HG02623 (cell line): ENCODE measurements at regions not wholly inside any gene's neighbourhood (a gene's known extent, or its start where the extent isn't known, plus 50 kb on each side); places are given as distances from the start of the nearest gene placed in this dataset.
"Not testable (repeated sequence)": the region's sequence is repeated elsewhere in the genome, so short reads cannot be mapped to it uniquely, and the experiment has no call there.

Source experiments
- ATAC-seq: cut with Tn5 transposase; IDR thresholded peaks from one replicate; pipeline ENCODE4 v1.9.1; 2021; ENCODE audit warnings: moderate library complexity; ENCODE audit not compliant: unreplicated experiment

DNA sequence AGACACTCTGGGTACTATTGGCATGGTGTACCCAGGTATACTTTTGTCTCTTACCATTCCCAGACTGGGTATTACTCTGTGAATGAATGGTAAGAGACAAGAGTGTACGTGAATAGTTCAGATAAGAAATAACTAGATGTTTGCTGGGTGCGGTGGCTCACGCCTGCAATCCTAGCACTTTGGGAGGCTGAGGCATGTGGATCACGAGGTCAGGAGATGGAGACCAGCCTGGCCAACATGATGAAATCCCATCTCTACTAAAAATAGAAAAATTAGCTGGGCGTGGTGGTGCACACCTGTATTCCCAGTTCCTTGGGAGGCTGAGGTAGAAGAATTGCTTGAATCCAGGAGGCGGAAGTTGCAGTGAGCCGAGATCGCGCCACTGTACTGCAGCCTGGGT lies 75.8 kb upstream of the VKORC1L1 start:
- ATAC-seq, result not testable (repeated sequence)

DNA sequence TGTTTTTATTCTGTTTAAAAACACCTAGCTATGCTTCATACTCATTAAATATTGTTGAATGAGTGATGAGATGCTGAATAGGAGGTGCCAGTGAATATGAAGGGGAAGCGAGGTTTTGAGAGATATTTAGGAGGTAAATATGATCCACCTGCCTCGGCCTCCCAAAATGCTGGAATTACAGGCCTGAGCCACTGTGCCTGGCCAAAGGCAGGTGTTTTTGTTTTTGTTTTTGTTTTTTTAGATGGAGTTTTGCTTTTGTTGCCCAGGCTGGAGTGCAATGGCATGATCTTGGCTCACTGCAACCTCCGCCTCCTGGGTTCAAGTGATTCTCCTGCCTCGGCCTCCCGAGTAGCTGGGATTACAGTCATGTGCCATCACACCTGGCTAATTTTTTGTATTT lies 75.3 kb upstream of the VKORC1L1 start:
- ATAC-seq, result not testable (repeated sequence)

DNA sequence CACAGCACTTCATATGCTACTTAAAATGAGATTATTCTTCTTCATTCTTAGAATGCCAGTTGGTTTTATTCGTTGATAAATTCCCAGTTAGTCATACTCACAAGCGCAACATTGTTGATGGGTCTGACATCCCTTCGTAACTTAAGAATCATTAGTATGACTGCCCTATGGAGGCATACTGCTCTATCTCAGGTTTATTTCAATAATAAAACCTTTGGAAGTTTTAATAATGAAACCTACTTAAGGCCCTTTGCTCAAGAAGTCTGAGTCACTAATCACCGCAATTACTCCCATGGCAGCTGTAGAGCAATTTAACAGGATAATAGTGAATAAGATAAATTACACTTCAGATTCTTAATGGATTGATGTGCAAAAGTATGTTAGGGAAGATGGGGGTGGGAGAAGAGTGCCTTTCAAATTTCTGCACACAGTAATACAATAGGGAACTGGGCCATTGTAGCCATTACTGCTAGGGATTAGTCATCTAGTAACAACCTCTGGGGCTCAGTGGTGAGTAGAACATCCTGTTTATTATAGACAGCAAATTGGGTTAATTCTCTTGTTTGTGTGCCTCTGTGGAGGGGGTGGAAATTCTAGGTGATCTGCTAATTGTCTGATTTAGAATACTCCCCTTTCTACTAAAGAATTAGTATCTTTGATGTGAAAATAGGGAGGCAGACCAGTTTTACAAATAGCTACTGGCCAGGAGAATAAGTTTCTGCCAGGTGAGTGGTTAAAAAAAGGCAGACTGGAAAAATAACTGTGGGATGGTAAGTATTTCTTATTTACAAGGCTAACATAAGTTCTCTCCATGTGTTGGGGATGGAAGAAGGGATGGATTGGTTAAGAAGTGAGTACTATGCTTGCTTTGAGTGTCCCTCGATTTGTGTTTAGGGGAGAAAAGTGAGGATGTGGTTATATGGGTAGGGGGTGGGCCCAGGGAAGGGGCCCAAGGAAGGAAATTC lies 74.5 kb upstream of the VKORC1L1 start:
- peak; percentile 98 for ATAC-seq

DNA sequence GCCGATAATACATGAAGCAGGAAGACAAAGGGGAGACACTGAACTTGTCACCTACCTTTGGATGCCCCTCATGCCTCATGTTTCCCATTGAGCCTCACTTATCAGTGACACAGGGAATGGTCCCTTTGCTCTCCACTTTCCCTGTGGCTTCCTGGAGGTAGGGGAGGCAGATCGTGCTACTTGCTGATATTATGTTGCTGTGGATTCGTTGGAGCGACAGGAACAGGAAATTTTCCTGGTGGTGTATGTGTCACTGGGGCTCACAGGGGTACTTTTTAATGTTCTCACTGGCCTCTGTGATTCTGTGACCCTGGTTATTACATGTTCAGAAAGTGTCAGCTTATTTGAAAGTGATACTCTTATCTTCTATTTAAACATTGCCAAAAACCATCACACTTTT lies 72.7 kb upstream of the VKORC1L1 start:
- not testable (repeated sequence) for ATAC-seq

DNA sequence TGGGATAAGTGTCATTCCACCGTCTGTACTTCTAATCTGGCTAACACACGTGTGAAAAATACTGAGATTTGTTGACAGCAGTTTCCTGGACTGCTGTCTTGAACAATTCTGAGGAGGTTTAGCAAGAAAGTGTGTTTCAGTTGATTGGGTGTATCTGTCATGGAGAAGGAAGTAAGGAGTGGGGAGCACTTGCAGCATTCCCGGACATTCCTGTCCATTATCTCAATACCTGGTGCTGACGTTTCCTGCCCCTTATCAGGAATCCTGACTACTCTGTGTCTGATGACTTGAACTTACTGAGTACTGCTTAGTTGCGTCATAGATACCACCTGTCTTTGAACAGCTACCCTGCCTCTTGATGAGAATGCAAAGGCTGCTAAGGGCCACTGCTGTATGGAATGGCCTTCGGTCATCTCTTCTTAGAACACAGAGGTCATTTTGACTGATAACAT lies 72.0 kb upstream of the VKORC1L1 start:
- no peak for ATAC-seq

DNA sequence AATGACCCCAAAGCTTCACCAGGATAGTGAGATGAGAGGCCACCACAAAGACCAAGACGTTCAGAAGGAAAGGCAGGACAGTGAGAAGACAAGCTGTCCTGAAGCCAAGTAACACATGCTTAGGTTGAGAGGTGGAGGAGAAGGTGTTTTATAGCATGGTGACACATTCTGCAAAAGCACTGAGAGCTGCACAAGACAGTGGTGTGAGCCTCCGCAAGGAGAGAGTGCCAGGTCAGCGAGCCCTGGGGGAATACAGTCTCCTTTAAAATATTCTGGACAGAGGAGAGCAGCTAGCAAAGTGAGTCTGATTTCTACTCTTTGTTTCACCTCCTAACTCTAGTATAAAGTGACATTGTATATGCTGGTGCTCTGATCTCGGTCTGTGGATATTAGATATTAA lies 68.0 kb upstream of the VKORC1L1 start:
- ATAC-seq, result no peak

DNA sequence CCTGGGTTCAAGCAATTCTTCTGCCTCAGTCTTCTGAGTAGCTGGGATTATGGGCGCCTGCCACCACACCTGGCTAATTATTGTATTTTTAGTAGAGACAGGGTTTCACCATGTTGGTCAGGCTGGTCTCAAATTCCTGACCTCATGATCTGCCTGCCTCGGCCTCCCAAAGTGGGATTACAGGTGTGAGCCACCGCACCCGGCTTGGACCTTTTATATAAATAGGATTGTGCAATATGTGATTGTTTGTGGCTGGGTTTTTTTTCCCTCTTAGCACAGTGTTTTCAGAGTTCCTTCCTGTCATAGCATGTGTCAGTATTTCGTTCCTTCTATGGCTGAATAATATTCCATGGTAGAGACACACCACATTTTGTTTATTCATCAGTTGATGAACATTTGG lies 65.8 kb upstream of the VKORC1L1 start:
- ATAC-seq, result not testable (repeated sequence)

DNA sequence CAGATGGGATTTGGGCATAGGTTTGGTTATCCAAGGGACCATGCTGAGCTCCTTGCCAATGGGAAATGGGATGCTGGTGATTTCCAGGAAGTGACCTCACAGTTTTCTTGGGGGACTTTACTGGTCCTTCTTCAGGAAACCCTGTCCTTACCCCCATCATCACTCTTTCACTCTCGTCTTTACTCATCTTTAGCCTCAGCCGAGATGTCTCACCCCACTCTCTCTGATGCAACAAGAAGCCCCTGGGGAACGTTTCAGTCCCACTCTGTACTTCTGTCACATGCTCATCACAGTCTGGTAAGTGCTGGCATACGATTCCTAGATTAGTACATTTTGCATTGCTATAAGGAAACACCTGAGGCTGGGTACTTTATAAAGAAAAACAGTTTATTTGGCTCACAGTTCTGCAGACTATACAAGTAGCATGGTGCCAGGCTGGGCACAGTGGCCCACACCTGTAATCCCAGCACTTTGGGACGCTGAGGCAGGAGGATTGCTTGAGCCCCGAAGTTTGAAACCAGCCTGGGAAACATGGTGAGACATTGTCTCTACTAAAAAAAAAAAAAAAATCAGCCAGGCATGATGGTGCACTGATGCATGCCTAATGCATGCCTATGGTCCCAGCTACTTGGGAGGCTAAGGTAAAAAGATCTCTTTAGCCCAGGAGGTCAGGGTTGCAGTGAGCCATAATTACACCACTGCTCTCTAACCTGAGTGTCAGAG lies 63.5 kb upstream of the VKORC1L1 start:
- ATAC-seq, result peak; percentile 87

DNA sequence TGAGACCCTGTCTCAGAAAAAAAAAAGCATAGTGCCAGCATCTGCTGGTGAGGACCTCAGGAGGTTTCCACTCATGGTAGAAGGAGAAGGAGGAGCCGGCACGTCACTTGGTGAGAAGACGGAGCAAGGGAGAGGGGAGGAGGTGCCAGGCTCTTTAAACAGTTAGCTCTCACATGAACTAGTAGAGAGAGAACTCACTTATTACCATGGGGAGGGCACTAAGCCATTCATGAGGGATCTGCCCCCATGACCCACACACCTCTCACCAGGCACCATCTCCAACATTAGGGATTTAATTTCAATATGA lies 62.9 kb upstream of the VKORC1L1 start:
- peak; percentile 31 for ATAC-seq

DNA sequence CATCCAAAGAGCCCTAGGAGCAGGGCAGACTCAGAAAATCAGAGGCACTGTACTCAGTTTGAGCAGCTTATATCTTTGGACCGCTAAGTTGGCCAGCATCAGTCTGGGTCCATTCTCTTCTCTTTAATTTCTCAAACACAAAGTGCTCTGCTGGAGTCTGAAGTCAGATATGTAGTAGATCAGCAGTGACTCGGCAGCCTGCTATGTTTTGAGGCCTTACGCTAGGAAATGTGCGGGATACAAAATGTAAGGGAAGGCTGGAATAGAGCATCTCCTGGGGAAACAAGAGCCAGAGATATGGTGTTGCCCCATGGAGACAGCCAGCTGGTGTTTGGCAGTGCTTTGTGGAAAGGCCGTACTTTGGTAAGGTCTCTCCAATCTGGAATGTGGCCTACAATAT lies 60.6 kb upstream of the VKORC1L1 start:
- ATAC-seq, result no peak

DNA sequence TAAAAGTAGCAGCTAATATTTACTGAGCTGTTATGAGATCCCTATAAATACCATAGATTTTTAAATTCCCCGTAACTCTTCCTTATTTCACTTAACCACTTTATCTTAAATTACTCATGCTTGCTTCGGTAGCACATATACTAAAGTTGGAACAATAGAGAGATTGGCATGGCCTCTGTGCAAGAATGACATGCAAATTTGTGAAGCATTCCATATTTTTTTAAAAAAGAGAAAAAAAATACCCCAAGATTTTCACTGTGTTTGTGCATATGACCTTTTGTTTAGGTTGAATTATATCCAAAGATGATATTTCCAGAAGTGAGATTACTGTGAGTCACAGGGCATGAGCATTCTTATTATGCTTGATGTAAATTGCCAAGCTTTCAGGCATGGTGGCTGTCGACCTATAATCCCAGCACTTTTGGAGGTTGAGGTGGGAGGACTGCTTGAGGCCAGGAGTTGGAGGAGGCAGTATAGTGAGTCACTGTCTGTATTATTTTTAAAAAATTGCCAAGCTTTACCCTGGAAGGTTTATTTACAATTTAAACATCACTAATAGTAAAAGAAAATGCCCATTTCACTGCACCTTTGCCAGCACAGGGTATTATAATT lies 58.2 kb upstream of the VKORC1L1 start:
- ATAC-seq, result not testable (repeated sequence)

DNA sequence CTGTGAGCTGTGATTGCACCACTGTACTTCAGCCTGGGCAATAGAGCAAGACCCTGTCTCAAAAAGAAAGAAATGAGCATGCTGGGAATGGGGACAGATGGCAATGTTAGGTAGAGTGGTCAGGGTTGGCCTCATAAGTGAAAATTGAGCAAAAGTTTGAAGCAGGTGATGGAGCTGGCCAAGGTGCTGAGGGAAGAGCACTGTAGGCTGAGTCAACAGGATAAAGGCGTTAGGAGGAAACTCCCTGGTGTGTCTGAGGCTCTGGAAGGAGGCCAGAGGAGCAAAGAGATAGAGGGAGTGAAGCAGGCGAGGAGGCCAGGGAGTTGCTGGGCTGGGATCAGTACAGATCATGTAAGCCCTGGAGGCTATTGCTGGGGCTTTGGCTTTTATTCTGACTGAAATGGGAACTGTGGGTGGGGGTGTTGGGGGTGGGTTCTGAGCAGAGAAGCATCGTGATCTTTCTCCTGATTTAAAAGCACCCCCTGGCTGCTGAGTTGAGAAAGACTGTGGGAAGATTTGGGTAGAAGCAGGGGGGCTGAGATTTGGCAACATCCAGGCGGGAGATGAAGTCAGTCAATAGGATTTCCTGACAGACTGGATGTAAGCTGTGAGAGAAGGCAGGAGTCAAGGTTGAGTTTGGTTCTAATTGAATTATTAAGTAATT lies 52.5 kb upstream of the VKORC1L1 start:
- ATAC-seq, result no peak
